HCT116 (cell line): ENCODE measurements at regions not wholly inside any gene's neighbourhood (a gene's known extent, or its start where the extent isn't known, plus 50 kb on each side); places are given as distances from the start of the nearest gene placed in this dataset.

ENCODE experiments used
- ATAC-seq: fragments of 200-7000 bp; cut with Tn5 transposase; 2 replicates; pipeline ENCODE4 v1.9.1; 2020; ENCODE audit warnings: mild to moderate bottlenecking, moderate library complexity
- BruUV-seq: library from RNA; stranded (reverse); fragments of 400-500 nt; replicated peaks from 2 replicates; lab custom pipeline; 2021; lab: Mats Ljungman, UMichigan
- CTCF ChIA-PET: fragments of 300-600 bp; sonication (Branson Sonifier 250); formaldehyde crosslinking; loops from one replicate; lab custom pipeline; 2021; ENCODE audit warnings: antibody characterized with exemption; lab: Charles Lee
- POLR2A ChIA-PET: fragments of 300-600, 350-600 bp; sonication (Branson Sonifier 250); formaldehyde crosslinking; loops from one replicate; lab custom pipeline; 2021; ENCODE audit warnings: antibody characterized with exemption; lab: Charles Lee
- RAD21 ChIA-PET, 2 experiments: fragments of 300-600 bp; sonication (Branson Sonifier 250); formaldehyde crosslinking; loops; one replicate each; lab custom pipeline; 2023; ENCODE audit warnings: low total read pairs in 2 of 2; ENCODE audit not compliant: uncharacterized antibody in 2 of 2, unreplicated experiment in 2 of 2, low non-redundant PET in 1 of 2; lab: Charles Lee
- DNase-seq: peaks from one replicate; pipeline ENCODE4 v3.0.0-alpha.2; 2010; ENCODE audit warnings: low read depth, low spot score
- H2AFZ ChIP-seq: fragments of 200-600 bp; shearing (Covaris generic), sonication (generic); 2 replicates; pipeline ENCODE4 v1.6.1; 2017; ENCODE audit warnings: low read depth, mixed run types, mixed read lengths, antibody characterized with exemption, low read length; ENCODE audit not compliant: poor library complexity, severe bottlenecking
- H3K27ac ChIP-seq: 2 replicates; pipeline ENCODE4 v1.5.1; 2012; ENCODE audit warnings: low read depth, low read length
- H3K27me3 ChIP-seq: fragments of 200-600 bp; sonication (generic); 2 replicates; pipeline ENCODE4 v1.6.1; 2016; ENCODE audit warnings: mixed run types, low read length, mixed read lengths; ENCODE audit not compliant: insufficient read depth
- H3K36me3 ChIP-seq, 2 experiments: fragments of 200-500 bp in 1 of 2; fragments of 200-600 bp in 1 of 2; sonication (Bioruptor generic) in 1 of 2; sonication (generic) in 1 of 2; 2 replicates each; pipeline versions ENCODE4 v1.5.1 to v1.6.1; 2014 to 2016; ENCODE audit warnings: low read length in 2 of 2, inconsistent platforms in 1 of 2, mixed read lengths in 1 of 2, mixed run types in 1 of 2; ENCODE audit not compliant: insufficient read depth in 2 of 2, control insufficient read depth in 1 of 2
- H3K4me1 ChIP-seq, 2 experiments: fragments of 200-600 bp in 1 of 2; sonication (generic) in 1 of 2; 2 replicates each; pipeline versions ENCODE4 v1.5.1 to v1.6.1; 2012 to 2017; ENCODE audit warnings: low read length in 2 of 2, inconsistent platforms in 1 of 2, mild to moderate bottlenecking in 1 of 2, mixed read lengths in 1 of 2, mixed run types in 1 of 2, moderate library complexity in 1 of 2; ENCODE audit not compliant: insufficient read depth in 2 of 2, control insufficient read depth in 1 of 2
- H3K4me2 ChIP-seq: fragments of 200-600 bp; sonication (generic); 2 replicates; pipeline ENCODE4 v1.6.1; 2017; ENCODE audit warnings: mixed run types, low read length, mixed read lengths
- H3K4me3 ChIP-seq, 2 experiments: fragments of 200-600 bp in 1 of 2; sonication (generic) in 1 of 2; replicated peaks in 1 of 2; 2 replicates each; pipeline ENCODE4 v1.5.1; 2011 to 2016; ENCODE audit warnings: low read length in 2 of 2, control low read depth in 1 of 2, low read depth in 1 of 2, mild to moderate bottlenecking in 1 of 2, mixed read lengths in 1 of 2, mixed run types in 1 of 2
- H3K79me2 ChIP-seq: fragments of 200-600 bp; sonication (generic); 2 replicates; pipeline ENCODE4 v1.6.1; 2017; ENCODE audit warnings: mild to moderate bottlenecking, mixed run types, low read length, moderate library complexity, mixed read lengths; ENCODE audit not compliant: insufficient read depth
- H3K9ac ChIP-seq: fragments of 200-600 bp; sonication (generic); 2 replicates; pipeline ENCODE4 v1.6.1; 2016; ENCODE audit warnings: low read length, mixed read lengths
- H3K9me2 ChIP-seq: fragments of 200-600 bp; sonication (generic), shearing (Covaris generic); 2 replicates; pipeline ENCODE4 v1.6.1; 2017; ENCODE audit warnings: mixed run types, mild to moderate bottlenecking, moderate library complexity; ENCODE audit not compliant: insufficient read depth
- H3K9me3 ChIP-seq, 2 experiments: fragments of 200-500 bp in 1 of 2; fragments of 200-600 bp in 1 of 2; sonication (Bioruptor generic) in 1 of 2; sonication (generic) in 1 of 2; 2 replicates each; pipeline ENCODE4 v1.6.1; 2014 to 2017; ENCODE audit warnings: low read length in 2 of 2, mixed read lengths in 2 of 2, inconsistent platforms in 1 of 2, low read depth in 1 of 2, mild to moderate bottlenecking in 1 of 2, mixed run types in 1 of 2, moderate library complexity in 1 of 2; ENCODE audit not compliant: control insufficient read depth in 1 of 2, insufficient read depth in 1 of 2
- H4K20me1 ChIP-seq: fragments of 200-600 bp; sonication (generic), shearing (Covaris generic); 2 replicates; pipeline ENCODE4 v1.6.1; 2017; ENCODE audit warnings: mixed run types, mild to moderate bottlenecking, moderate library complexity; ENCODE audit not compliant: insufficient read depth
- ATF3 ChIP-seq: IDR thresholded peaks from 2 replicates; pipeline ENCODE4 v1.6.1; 2012
- CBX3 ChIP-seq: IDR thresholded peaks from 2 replicates; pipeline ENCODE4 v1.6.1; 2012; ENCODE audit warnings: low read depth
- CEBPB ChIP-seq: IDR thresholded peaks from 2 replicates; pipeline ENCODE4 v1.6.1; 2012; ENCODE audit warnings: low read depth
- EGR1 ChIP-seq: IDR thresholded peaks from 2 replicates; pipeline ENCODE4 v1.6.1; 2012; ENCODE audit warnings: low read depth
- EZH2phosphoT487 ChIP-seq: fragments of 200-600 bp; IDR thresholded peaks from 2 replicates; pipeline ENCODE4 v1.6.1; 2018; ENCODE audit warnings: antibody characterized with exemption, borderline replicate concordance
- FOSL1 ChIP-seq: IDR thresholded peaks from 2 replicates; pipeline ENCODE4 v1.6.1; 2012; ENCODE audit warnings: low read depth
- POLR2AphosphoS5 ChIP-seq: IDR thresholded peaks from 2 replicates; pipeline ENCODE4 v1.6.1; 2011; ENCODE audit warnings: mild to moderate bottlenecking, low read depth, low read length, moderate library complexity
- RAD21 ChIP-seq: IDR thresholded peaks from 2 replicates; pipeline ENCODE4 v1.6.1; 2012; ENCODE audit warnings: low read depth, mild to moderate bottlenecking
- REST ChIP-seq: IDR thresholded peaks from 2 replicates; pipeline ENCODE4 v1.6.1; 2012; ENCODE audit warnings: low read depth
- SIN3A ChIP-seq: IDR thresholded peaks from 2 replicates; pipeline ENCODE4 v1.6.1; 2012; ENCODE audit warnings: low read depth
- SP1 ChIP-seq: IDR thresholded peaks from 2 replicates; pipeline ENCODE4 v1.6.1; 2012; ENCODE audit warnings: low read depth
- SRF ChIP-seq: IDR thresholded peaks from 2 replicates; pipeline ENCODE4 v1.6.1; 2012; ENCODE audit warnings: low read depth
- TCF7L2 ChIP-seq: IDR thresholded peaks from 2 replicates; pipeline ENCODE4 v1.7.0; 2011; ENCODE audit warnings: borderline replicate concordance, inconsistent platforms; ENCODE audit not compliant: insufficient read depth, insufficient read length; ENCODE audit errors: extremely low read depth
- YY1 ChIP-seq: IDR thresholded peaks from 2 replicates; pipeline ENCODE4 v1.6.1; 2011; ENCODE audit warnings: low read length, low read depth, moderate library complexity, mild to moderate bottlenecking; ENCODE audit not compliant: insufficient replicate concordance; ENCODE audit errors: extremely low read depth
- ZBTB33 ChIP-seq: IDR thresholded peaks from 2 replicates; pipeline ENCODE4 v1.6.1; 2011; ENCODE audit warnings: mild to moderate bottlenecking, low read length, moderate library complexity; ENCODE audit not compliant: insufficient replicate concordance; ENCODE audit errors: extremely low read depth
- ZFX ChIP-seq: fragments of 450-650 bp; IDR thresholded peaks from 2 replicates; pipeline ENCODE4 v1.6.1; 2017
- ZNF274 ChIP-seq: fragments of 200-500 bp; sonication (Bioruptor generic); IDR thresholded peaks from 2 replicates; pipeline ENCODE4 v1.6.1; 2014; ENCODE audit warnings: mild to moderate bottlenecking, low read depth, low read length, inconsistent platforms
- intact Hi-C: fragments of 100-400 bp; cut with micrococcal nuclease; formaldehyde crosslinking; loops from 2 replicates; pipeline ENCODE4 v1.10.0; 2022

- POLR2A ChIA-PET = no interaction called here
- RAD21 ChIA-PET = no interaction called here
- H3K27ac ChIP-seq = no peak overlapping the region
Observed at GRCh38 chr20:59431014-59431413, 130.6 kb downstream of the EDN3 start.

More at GRCh38 chr20:59431014-59431413, 130.6 kb downstream of the EDN3 start:
- H4K20me1 ChIP-seq = no peaks in the 10 kb centered on the region
- H3K9me2 ChIP-seq = no peaks in the 10 kb centered on the region
- intact Hi-C loops = no loop called here
- H3K79me2 ChIP-seq = no peaks in the 10 kb centered on the region
- H2AFZ ChIP-seq = no peak overlapping the region
- ATAC-seq (no peak), DNase-seq (no peak)
- CTCF ChIA-PET = no interaction called here
- TF ChIP-seq TCF7L2 (no peak), FOSL1 (no peak), POLR2AphosphoS5 (no peak), ZFX (no peak), REST (no peak), SIN3A (no peak), RAD21 (no peak), SP1 (no peak), CBX3 (no peak), EZH2phosphoT487 (no peak), SRF (no peak), CEBPB (no peak), EGR1 (no peak), ZNF274 (no peak), ATF3 (no peak), YY1 (no peak), ZBTB33 (no peak)
- H3K9ac ChIP-seq = no peak overlapping the region
- H3K4me2 ChIP-seq = no peak overlapping the region
- H3K27me3 ChIP-seq = peaks cover 14% of the 10 kb centered on the region
- no peaks in the 10 kb centered on the region for H3K4me1 ChIP-seq
- H3K9me3 ChIP-seq = no peaks in the 10 kb centered on the region
- H3K4me3 ChIP-seq = no peak overlapping the region
- no peaks in the 10 kb centered on the region for H3K36me3 ChIP-seq
- no TSS peak for BruUV-seq
